CD4-positive, alpha-beta memory T cell (primary cell): ENCODE measurements at regions not wholly inside any gene's neighbourhood (a gene's known extent, or its start where the extent isn't known, plus 50 kb on each side); places are given as distances from the start of the nearest gene placed in this dataset.

Experiments used
- CTCF ChIA-PET: fragments of 350-600 bp; sonication (Branson Sonifier 250); formaldehyde crosslinking; loops from one replicate; lab custom pipeline; 2021; ENCODE audit warnings: inconsistent platforms; ENCODE audit not compliant: partially characterized antibody; lab: Charles Lee
- POLR2A ChIA-PET: fragments of 350-600 bp; sonication (Branson Sonifier 250); formaldehyde crosslinking; loops from one replicate; lab custom pipeline; 2021; ENCODE audit not compliant: partially characterized antibody; lab: Charles Lee
- DNase-seq, 5 donors: peaks; one replicate each; pipeline versions ENCODE4 v3.0.0 to v3.0.0-alpha.2; 2020 to 2022; ENCODE audit warnings: mixed read lengths in 1 of 5
- H3K27ac ChIP-seq: one replicate; pipeline ENCODE4 v1.7.0; 2013; ENCODE audit warnings: low read depth, low read length
- H3K27me3 ChIP-seq: 2 replicates; pipeline ENCODE4 v1.7.0; 2013; ENCODE audit warnings: mild to moderate bottlenecking, low read length, moderate library complexity; ENCODE audit not compliant: insufficient read depth
- H3K36me3 ChIP-seq: 2 replicates; pipeline ENCODE4 v1.7.0; 2013; ENCODE audit warnings: mild to moderate bottlenecking, low read length, moderate library complexity; ENCODE audit not compliant: insufficient read depth
- H3K4me1 ChIP-seq: 2 replicates; pipeline ENCODE4 v1.7.0; 2013; ENCODE audit warnings: mild to moderate bottlenecking, low read length, moderate library complexity; ENCODE audit not compliant: insufficient read depth
- H3K4me3 ChIP-seq, 2 donors: one replicate each; pipeline ENCODE4 v1.7.0; 2013; ENCODE audit warnings: low read length in 2 of 2, mild to moderate bottlenecking in 1 of 2
- H3K9me3 ChIP-seq, 2 donors: one replicate each; pipeline ENCODE4 v1.7.0; 2013; ENCODE audit warnings: low read length in 2 of 2, control low read depth in 1 of 2; ENCODE audit not compliant: control insufficient read depth in 1 of 2
- H3K27ac Mint-ChIP-seq, 7 donors: one replicate each; pipeline ENCODE4 v1.8.0; 2020 to 2021; ENCODE audit warnings: mixed read lengths in 7 of 7, mild to moderate bottlenecking in 6 of 7, inconsistent platforms in 3 of 7, moderate library complexity in 3 of 7
- H3K27me3 Mint-ChIP-seq, 2 donors: one replicate each; pipeline ENCODE4 v1.8.0; 2020 to 2021; ENCODE audit warnings: mixed read lengths in 2 of 2
- H3K36me3 Mint-ChIP-seq, 2 donors: one replicate each; pipeline ENCODE4 v1.8.0; 2020 to 2021; ENCODE audit warnings: mixed read lengths in 2 of 2, inconsistent platforms in 1 of 2, mild to moderate bottlenecking in 1 of 2
- H3K4me1 Mint-ChIP-seq, 4 donors: one replicate each; pipeline ENCODE4 v1.8.0; 2020 to 2021; ENCODE audit warnings: mixed read lengths in 4 of 4, mild to moderate bottlenecking in 1 of 4
- H3K4me3 Mint-ChIP-seq, 8 donors: one replicate each; pipeline ENCODE4 v1.8.0; 2020 to 2021; ENCODE audit warnings: mixed read lengths in 8 of 8, mild to moderate bottlenecking in 7 of 8, moderate library complexity in 6 of 8, inconsistent platforms in 3 of 8
- H3K9me3 Mint-ChIP-seq, 8 donors: one replicate each; pipeline ENCODE4 v1.8.0; 2020 to 2021; ENCODE audit warnings: mixed read lengths in 8 of 8, mild to moderate bottlenecking in 5 of 8, inconsistent platforms in 3 of 8, moderate library complexity in 1 of 8
- intact Hi-C: fragments of 100-400 bp; cut with micrococcal nuclease; formaldehyde crosslinking; loops from one replicate; pipeline ENCODE4 v1.15.1; 2023

GRCh38 chr4:163610648-163611047 is 116.2 kb downstream of the TMA16 start:
- no peak for DNase-seq
- intact Hi-C loops, result no loop called here
- Histone ChIP-seq H3K27ac (no peak overlapping the region), H3K36me3 (no peaks in the 10 kb centered on the region), H3K4me3 (no peak overlapping the region), H3K4me1 (peaks cover 5% of the 10 kb centered on the region), H3K27me3 (no peaks in the 10 kb centered on the region), H3K9me3 (no peaks in the 10 kb centered on the region)
- H3K9me3 Mint-ChIP-seq, result peaks cover 0 to 4% (median 1%) of the 10 kb centered on the region in 8 donors
- peaks cover 3 to 4% of the 10 kb centered on the region in 2 donors for H3K27me3 Mint-ChIP-seq
- H3K27ac Mint-ChIP-seq, result no peak overlapping the region
- ChIA-PET CTCF (interaction anchor here (0.7 to 1.3 kb wide), 2 partner anchors 55 to 60 kb away, joined by 3 to 6 read pairs; no protein-coding TSS in a partner anchor), POLR2A (no interaction called here)
- H3K4me3 Mint-ChIP-seq, result no peak overlapping the region
- no peaks in the 10 kb centered on the region for H3K36me3 Mint-ChIP-seq
- peaks cover 12 to 31% (median 15%) of the 10 kb centered on the region in 4 donors for H3K4me1 Mint-ChIP-seq

- Mint-ChIP-seq H3K4me1 (peaks cover 12 to 29% (median 15%) of the 10 kb centered on the region in 4 donors), H3K9me3 (peaks cover 0 to 4% (median 1%) of the 10 kb centered on the region in 8 donors), H3K4me3 (no peak overlapping the region), H3K27ac (no peak overlapping the region), H3K27me3 (peaks cover 3 to 4% of the 10 kb centered on the region in 2 donors), H3K36me3 (no peaks in the 10 kb centered on the region)
- intact Hi-C loops, result no loop called here
- no peaks in the 10 kb centered on the region for H3K36me3 ChIP-seq
- no peak overlapping the region for H3K4me3 ChIP-seq
- no peak for DNase-seq
- CTCF ChIA-PET, result interaction anchor here (0.7 to 2.1 kb wide), 3 partner anchors 11 to 61 kb away, joined by 3 to 6 read pairs (median 4); no protein-coding TSS in a partner anchor
- no peak overlapping the region for H3K27ac ChIP-seq
- no peaks in the 10 kb centered on the region for H3K27me3 ChIP-seq
- no peaks in the 10 kb centered on the region for H3K9me3 ChIP-seq
- POLR2A ChIA-PET, result no interaction called here
- H3K4me1 ChIP-seq, result peaks cover 5% of the 10 kb centered on the region
These were observed 116.7 kb downstream of the TMA16 start for GRCh38 chr4:163611182-163611581.

GRCh38 chr4:163611784-163612445 is 117.4 kb downstream of the TMA16 start:
- POLR2A ChIA-PET, result no interaction called here
- DNase-seq, result no peak
- Histone ChIP-seq H3K4me3 (no peak overlapping the region), H3K9me3 (no peaks in the 10 kb centered on the region), H3K27ac (no peak overlapping the region), H3K4me1 (peaks cover 5% of the 10 kb centered on the region), H3K27me3 (no peaks in the 10 kb centered on the region), H3K36me3 (no peaks in the 10 kb centered on the region)
- Mint-ChIP-seq H3K36me3 (no peaks in the 10 kb centered on the region), H3K27ac (no peak overlapping the region), H3K27me3 (peaks cover 3 to 4% of the 10 kb centered on the region in 2 donors), H3K4me3 (no peak overlapping the region), H3K4me1 (peaks cover 12 to 22% (median 14%) of the 10 kb centered on the region in 4 donors), H3K9me3 (peaks cover 0 to 4% (median 1%) of the 10 kb centered on the region in 8 donors)
- intact Hi-C loops, result no loop called here
- CTCF ChIA-PET, result interaction anchor here (2.1 kb wide), 1 partner anchor 11 kb away, joined by 4 read pairs; no protein-coding TSS in a partner anchor

DNA sequence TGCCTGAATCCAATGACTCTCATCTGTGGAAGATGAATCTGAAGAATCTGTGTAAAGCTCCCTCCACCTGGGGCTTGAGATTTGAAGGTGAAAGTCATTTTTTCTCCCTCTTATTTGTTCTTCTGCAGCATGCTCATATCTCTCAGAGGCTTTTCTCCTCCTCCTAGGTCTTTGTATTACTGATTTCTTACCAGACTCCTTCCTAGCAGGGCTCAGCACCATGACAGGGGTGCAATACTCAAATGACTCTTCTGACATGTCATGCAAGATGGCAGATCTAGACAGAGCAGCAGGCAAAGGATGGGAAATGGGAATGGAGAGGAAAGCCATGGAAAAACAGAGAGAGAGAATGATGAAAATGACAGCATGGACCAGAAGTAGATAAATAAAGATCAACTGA is 118.3 kb downstream of the TMA16 start:
- no peak overlapping the region for H3K4me3 ChIP-seq
- CTCF ChIA-PET, result interaction anchor here (2.1 kb wide), 1 partner anchor 10 kb away, joined by 4 read pairs; no protein-coding TSS in a partner anchor
- no peaks in the 10 kb centered on the region for H3K36me3 ChIP-seq
- peaks cover 0 to 4% (median 1%) of the 10 kb centered on the region in 8 donors for H3K9me3 Mint-ChIP-seq
- H3K4me1 ChIP-seq, result peaks cover 5% of the 10 kb centered on the region
- H3K9me3 ChIP-seq, result no peaks in the 10 kb centered on the region
- H3K4me3 Mint-ChIP-seq, result no peak overlapping the region
- H3K27ac Mint-ChIP-seq, result no peak overlapping the region
- no peaks in the 10 kb centered on the region for H3K36me3 Mint-ChIP-seq
- H3K27me3 ChIP-seq, result no peaks in the 10 kb centered on the region
- no peak for DNase-seq
- peaks cover 2 to 3% of the 10 kb centered on the region in 2 donors for H3K27me3 Mint-ChIP-seq
- intact Hi-C loops, result no loop called here
- POLR2A ChIA-PET, result no interaction called here
- no peak overlapping the region for H3K27ac ChIP-seq
- H3K4me1 Mint-ChIP-seq, result peaks cover 8 to 18% (median 12%) of the 10 kb centered on the region in 4 donors

GRCh38 chr4:163613383-163613782 is 118.9 kb downstream of the TMA16 start:
- Histone ChIP-seq H3K27ac (no peak overlapping the region), H3K4me1 (peaks cover 5% of the 10 kb centered on the region), H3K9me3 (no peaks in the 10 kb centered on the region), H3K4me3 (no peak overlapping the region), H3K36me3 (no peaks in the 10 kb centered on the region), H3K27me3 (no peaks in the 10 kb centered on the region)
- ChIA-PET CTCF (interaction anchor here (0.7 kb wide), 1 partner anchor 12 kb away, joined by 3 read pairs; no protein-coding TSS in a partner anchor), POLR2A (no interaction called here)
- Mint-ChIP-seq H3K9me3 (peaks cover 0 to 4% (median 1%) of the 10 kb centered on the region in 8 donors), H3K4me1 (peaks cover 4 to 14% (median 9%) of the 10 kb centered on the region in 4 donors), H3K36me3 (no peaks in the 10 kb centered on the region), H3K27me3 (peaks cover 2 to 3% of the 10 kb centered on the region in 2 donors), H3K4me3 (no peak overlapping the region), H3K27ac (no peak overlapping the region)
- intact Hi-C loops, result no loop called here
- DNase-seq, result no peak

GRCh38 chr4:163614866-163615265 is 120.4 kb downstream of the TMA16 start:
- no peak for DNase-seq
- Mint-ChIP-seq H3K27me3 (peaks cover 2 to 3% of the 10 kb centered on the region in 2 donors), H3K9me3 (peaks cover 0 to 6% (median 1%) of the 10 kb centered on the region in 8 donors), H3K27ac (no peak overlapping the region), H3K4me1 (peaks cover 0 to 5% (median 2%) of the 10 kb centered on the region in 4 donors), H3K4me3 (no peak overlapping the region), H3K36me3 (no peaks in the 10 kb centered on the region)
- Histone ChIP-seq H3K27ac (no peak overlapping the region), H3K36me3 (no peaks in the 10 kb centered on the region), H3K4me3 (no peak overlapping the region), H3K4me1 (no peaks in the 10 kb centered on the region), H3K9me3 (no peaks in the 10 kb centered on the region), H3K27me3 (no peaks in the 10 kb centered on the region)
- intact Hi-C loops, result no loop called here
- ChIA-PET CTCF (no interaction called here), POLR2A (no interaction called here)

DNA sequence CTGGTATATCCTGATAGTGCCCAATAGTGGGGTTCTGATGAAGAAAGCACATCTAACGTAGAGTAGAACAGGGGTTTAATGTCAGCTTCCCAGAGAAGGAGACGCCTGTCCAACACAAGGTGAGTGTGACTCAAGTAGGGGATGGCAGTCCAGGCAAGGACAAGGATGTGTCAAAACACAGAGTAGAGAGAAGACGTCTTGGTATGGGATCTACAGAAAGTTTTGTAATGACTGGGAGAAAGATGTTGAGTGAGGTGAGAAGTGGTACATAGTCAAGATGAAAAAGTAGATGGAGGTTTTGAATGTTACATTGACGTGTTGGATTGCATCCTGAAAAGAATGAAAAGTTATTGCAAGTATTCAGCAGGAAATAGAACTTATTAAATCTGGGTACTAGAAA is 124.4 kb downstream of the TMA16 start:
- peaks cover 0 to 4% (median 1%) of the 10 kb centered on the region in 8 donors for H3K9me3 Mint-ChIP-seq
- H3K4me1 Mint-ChIP-seq, result peaks cover 12 to 26% (median 14%) of the 10 kb centered on the region in 4 donors
- no peak overlapping the region for H3K27ac ChIP-seq
- H3K4me3 ChIP-seq, result no peak overlapping the region
- no peaks in the 10 kb centered on the region for H3K36me3 Mint-ChIP-seq
- CTCF ChIA-PET, result no interaction called here
- peaks cover 12% of the 10 kb centered on the region for H3K4me1 ChIP-seq
- POLR2A ChIA-PET, result no interaction called here
- no peak overlapping the region for H3K27ac Mint-ChIP-seq
- H3K36me3 ChIP-seq, result no peaks in the 10 kb centered on the region
- no peaks in the 10 kb centered on the region for H3K27me3 ChIP-seq
- no peak for DNase-seq
- H3K27me3 Mint-ChIP-seq, result no peaks in the 10 kb centered on the region
- no peak overlapping the region for H3K4me3 Mint-ChIP-seq
- H3K9me3 ChIP-seq, result no peaks in the 10 kb centered on the region
- intact Hi-C loops, result no loop called here
